Retina (tissue), 1 donor: ENCODE measurements at regions not wholly inside any gene's neighbourhood (a gene's known extent, or its start where the extent isn't known, plus 50 kb on each side); places are given as distances from the start of the nearest gene placed in this dataset.
"Not testable (repeated sequence)": the region's sequence is repeated elsewhere in the genome, so short reads cannot be mapped to it uniquely, and the experiment has no call there.

ENCODE experiments used
- DNase-seq: peaks from one replicate; pipeline ENCODE4 v3.0.0-alpha.2; 2016

DNA sequence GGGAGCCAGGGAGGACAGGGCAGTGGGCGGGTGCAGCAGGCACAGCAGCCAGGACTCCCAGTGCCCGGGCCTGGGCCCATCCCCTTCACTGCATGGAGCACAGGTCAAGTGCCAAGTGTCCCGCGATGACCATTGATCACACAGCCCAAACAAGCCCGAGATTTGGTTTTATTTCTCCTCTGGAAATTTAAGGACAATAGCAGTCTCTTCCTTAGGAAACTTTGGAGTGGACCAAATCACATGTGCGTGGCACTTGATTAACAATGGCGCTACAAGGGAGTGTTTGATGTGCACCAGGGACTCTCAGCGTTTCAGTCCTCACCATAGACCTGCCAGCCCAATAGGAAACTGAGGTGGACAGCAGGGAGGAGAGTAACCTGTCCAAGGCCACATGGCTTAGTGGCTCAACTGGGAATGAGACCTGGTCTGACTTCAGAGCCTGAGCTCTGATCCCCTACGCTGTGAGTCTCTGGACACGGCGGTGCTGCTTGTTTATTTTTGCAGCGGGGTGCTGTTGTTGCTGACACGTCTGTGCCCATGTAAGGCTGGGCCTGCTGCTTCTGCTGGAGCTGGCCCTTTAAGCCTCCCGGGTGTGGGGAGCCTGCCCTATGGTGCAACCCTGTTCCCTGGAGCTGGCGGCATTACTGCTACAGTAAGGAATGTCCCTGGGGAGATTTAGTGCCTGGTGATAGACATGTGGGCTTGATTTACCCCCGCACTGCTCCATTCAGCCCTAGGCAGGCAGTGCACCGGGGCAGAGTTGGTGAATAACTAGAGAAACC lies 194.2 kb downstream of the INHBB start:
- no peak for DNase-seq

GRCh38 chr2:120540719-120541552 lies 194.7 kb upstream of the GLI2 start:
- no peak for DNase-seq

- no peak for DNase-seq
Measured at GRCh38 chr2:120541553-120541932, 194.1 kb upstream of the GLI2 start.

DNA sequence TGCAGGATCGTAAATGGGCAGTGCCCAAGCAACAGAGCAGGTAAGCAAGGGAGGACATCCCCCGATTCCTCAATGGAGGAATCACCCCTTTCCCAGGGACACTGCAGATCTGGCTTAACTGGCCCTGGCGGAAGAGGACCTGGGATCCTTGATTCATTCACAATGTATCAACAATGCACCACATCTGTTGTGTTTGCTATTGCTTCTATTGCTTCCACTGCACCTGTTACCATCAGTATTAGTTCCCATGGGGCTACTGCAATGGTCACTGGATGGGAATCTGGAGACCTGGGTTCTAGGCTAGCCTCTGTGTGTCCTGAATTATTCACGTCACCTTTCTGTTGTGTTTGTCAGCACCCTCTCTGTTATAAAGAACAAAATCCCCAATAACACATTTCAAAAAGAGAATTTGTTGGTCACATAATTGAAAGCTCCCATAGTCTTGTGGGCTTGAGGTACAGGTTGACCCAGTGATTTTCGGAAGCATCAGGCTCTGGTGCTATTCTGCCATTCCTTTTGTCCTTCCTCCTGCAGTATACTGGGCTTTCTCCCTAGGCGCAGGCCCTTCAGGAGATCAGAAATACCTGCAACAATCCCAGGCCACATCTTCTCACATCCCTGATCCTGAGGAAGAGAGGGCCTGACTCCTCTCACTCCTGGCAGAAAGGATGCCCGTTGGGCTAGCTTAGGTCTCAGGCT lies 193.5 kb upstream of the GLI2 start:
- DNase-seq, result no peak

DNA sequence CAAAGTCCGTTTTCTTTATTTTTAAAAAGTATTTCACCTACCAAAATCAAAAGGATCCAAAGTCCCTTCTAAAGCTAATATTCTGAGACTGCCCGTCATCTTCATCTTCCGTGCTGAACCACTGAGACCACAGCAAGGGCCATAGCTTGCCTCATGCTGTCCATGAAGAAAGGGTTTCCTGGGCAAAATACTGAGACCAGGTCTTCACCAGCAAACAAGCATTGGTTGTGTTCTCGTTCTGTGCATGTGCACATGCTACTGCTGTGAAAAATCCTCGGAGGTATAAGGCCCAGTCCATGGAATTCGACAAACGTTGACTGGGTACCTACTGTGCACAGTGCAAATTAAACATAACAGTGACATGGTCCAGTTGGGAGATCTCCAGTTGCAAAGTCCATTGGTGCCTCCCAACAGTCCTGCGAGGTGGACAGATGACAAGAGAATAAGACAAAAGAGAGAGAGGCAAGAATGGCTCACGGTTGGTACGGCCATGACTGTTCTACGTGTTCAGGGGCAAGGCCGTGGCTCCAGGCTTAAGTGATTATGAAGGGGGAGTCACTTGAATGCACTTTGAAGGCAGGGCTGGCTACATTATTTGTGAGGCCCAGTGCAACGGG lies 192.6 kb upstream of the GLI2 start:
- DNase-seq, result no peak

DNA sequence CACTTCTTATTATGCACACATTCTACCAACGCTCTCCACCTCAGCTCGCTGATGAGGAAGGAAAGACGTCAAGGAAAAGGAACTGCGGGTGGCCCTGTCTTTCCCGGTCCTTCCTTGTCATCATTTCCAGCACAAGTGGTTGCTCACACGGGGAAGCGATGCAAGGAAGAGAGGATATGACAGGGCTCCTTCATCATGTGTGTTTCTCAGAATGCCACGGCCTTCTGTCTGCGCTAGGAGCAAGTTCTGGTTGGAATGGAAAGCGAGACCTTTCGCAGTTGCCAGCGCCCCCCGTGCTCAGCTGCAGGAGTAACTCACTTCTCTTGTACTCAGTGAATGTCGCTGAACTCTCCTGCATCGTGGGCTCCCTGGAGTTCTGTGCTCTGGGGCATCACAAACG lies 191.8 kb upstream of the GLI2 start:
- no peak for DNase-seq

DNA sequence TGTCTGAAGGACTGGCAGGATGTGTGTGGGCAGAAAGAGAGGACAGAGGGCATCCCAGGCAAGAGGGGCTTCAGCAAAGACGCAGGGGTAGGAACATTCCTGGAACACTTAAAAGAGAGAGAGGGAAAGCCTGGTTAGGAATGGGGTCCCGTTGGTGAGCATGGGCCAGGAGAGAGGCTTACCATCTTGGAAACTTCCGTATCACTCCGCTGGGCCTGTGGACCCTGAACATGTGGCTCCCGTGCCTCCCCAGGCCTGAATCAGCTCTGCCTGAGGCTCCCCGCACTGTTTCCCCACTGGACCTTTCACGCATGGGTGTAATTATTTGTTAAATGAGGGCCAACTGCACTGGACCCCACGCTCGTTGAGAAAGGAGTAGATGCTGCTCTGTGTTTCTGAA lies 191.1 kb upstream of the GLI2 start:
- no peak for DNase-seq

GRCh38 chr2:120545007-120545406 lies 190.7 kb upstream of the GLI2 start:
- not testable (repeated sequence) for DNase-seq

GRCh38 chr2:120545521-120546047 lies 190.1 kb upstream of the GLI2 start:
- DNase-seq, result no peak

- DNase-seq, result no peak
Measured at GRCh38 chr2:120546048-120546864, 189.4 kb upstream of the GLI2 start.

DNA sequence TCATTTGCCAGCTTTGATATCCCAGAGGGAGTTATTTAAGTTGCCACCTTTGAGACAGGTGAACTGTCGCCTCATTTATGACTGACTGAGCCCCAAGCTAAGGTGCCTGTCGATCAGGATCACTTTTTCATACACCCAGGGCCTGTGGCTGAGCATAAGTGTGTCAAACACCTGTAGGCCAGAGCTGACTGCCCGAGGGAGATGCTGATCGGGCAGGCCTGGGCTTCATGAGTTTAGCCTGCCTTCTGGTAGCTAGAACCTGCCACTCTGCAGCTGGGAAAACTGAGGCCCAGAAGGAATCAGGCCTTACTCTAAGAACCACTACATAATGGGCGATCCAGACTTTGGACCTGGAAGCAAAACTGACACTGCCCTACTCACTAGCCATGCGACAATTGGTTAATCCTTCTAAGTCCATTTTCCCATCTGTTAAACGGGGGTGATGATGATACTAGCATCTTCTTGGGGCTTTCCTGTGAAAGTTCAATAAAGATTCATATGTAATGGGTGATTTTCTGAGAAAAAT lies 188.7 kb upstream of the GLI2 start:
- DNase-seq, result no peak

DNA sequence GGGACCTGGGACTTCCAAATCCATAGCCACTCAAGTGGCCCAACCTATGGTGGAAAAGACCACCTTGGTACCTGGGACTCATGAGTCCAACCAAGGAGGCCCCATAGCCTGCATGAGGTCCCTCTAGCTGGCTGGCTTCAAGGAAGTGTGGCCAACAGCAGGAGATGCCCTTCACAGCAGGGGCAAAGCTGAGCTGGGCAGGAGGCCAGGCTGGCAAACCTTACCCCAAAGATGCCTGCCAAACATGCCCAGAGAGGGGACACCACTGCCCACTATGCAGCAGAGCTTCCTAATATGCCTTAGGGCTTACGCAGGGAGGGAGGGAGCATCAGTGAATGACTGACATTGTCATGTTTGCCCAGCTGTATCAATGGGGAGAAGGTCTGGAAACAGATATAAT lies 188.0 kb upstream of the GLI2 start:
- DNase-seq, result no peak

GRCh38 chr2:120548627-120549608 lies 186.8 kb upstream of the GLI2 start:
- no peak for DNase-seq

GRCh38 chr2:120549841-120550240 lies 185.8 kb upstream of the GLI2 start:
- no peak for DNase-seq

DNA sequence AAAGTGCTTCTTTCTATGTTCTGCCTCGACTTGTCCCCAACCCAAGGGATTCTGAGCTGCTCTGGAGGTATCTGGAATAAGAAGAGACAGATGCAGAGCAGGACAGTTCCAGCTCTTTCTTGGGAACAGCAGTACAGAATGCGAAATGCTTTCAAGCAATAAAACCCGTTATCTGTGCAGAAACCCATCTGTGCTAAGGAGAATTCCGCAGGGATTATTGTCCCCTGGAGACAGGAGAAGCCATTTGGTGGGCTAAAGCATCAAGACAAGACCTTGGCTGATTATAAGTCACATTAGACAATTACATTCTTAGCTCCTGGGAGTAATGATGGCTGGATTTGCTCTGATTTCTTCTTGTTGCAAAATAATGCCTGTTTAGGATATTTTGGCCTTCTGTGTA lies 185.4 kb upstream of the GLI2 start:
- DNase-seq, result no peak

GRCh38 chr2:120550893-120551446 lies 184.7 kb upstream of the GLI2 start:
- no peak for DNase-seq

DNA sequence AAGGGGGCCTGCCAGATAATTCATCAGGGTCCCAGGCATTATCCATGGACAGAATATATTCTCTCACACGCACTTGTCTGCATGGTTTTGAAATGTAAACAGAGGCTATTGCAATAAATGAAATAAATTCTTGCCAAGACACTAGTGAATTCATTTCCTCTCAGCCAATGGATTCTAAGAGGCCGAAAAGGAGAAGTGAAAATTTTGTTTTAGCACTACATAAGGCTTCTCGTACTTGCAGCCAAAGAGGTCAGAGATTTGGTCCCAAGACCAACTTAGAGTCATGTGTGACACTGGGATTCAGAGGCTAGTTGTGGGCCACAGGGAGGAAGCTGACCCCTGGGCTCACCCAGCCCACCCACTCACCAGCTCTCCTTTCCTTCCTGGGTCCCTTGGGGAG lies 184.1 kb upstream of the GLI2 start:
- DNase-seq, result no peak

DNA sequence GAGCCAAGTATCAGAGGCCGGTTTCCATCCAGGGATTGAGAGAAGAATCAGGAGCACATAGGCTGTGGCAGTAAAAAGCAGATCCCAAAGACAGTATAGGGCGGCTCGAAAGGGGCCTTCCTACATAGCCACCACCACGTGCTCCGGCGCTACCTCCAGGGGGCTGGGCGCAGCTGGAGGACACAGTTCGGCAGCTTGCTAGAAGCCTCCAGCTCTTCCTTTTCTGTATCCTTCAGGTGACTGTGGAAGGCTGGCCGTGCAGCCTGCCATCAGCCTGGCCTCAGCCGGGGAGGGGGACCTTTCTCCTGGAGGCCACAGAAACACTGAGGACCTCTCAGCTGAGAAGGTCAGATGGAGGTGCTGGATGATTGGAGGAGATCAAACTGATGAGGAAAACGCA lies 183.6 kb upstream of the GLI2 start:
- no peak for DNase-seq

DNA sequence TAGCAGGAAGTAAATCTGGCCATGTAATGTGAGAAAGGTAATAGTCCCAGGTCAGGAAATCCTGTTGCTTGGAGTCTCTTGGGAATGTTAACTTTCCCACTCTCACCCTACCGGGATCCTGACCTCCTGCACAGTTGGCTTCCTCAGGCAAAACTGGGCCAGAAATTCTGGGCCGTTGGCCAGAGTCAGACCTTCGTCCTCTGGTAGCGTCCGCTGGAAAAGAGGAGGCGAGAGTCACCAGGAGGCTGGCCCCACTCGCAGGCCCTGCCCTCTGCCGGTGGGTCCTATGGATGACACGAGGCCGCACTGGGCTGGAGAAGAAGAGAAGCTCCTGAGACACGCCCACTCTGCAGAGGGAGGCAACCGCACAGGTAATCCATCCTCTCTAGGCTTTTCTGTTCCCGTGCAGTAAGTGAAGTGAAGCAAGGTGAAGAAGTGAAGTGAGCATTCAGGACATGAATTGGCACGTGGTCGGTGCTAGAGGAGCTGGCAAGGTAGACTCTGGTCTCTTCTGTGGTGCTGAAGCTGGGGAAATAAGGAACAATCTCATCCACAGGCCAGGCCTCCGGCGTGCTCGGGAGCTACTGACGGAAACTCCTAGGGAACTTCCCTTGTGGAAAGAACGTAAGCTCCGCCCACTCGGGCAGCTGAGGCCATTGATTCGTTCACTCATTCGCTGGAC lies 182.7 kb upstream of the GLI2 start:
- peak; percentile 72 for DNase-seq

DNA sequence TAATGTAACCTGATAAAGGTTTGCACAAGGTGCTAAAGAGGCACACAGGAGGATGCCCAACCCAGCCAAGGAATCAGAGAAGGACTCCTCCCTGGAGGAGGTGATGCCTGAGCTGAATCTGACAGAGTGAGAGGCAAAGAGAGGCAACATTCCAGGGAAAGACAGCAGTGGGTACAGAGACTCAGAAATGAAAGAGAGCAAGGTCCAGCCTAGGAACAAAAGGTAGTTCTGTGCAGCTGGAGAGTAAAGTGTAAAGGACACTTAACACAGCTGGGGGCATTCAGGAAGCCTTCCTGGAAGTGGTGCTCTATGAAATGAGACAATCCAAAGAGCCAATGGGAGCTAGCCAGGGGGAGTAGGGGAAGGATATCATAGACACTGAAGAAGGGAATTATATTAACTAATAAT lies 181.0 kb upstream of the GLI2 start:
- DNase-seq, result no peak
